ENCODE measurements at regions not wholly inside any gene's neighbourhood (a gene's known extent, or its start where the extent isn't known, plus 50 kb on each side); places are given as distances from the start of the nearest gene placed in this dataset.

DNA sequence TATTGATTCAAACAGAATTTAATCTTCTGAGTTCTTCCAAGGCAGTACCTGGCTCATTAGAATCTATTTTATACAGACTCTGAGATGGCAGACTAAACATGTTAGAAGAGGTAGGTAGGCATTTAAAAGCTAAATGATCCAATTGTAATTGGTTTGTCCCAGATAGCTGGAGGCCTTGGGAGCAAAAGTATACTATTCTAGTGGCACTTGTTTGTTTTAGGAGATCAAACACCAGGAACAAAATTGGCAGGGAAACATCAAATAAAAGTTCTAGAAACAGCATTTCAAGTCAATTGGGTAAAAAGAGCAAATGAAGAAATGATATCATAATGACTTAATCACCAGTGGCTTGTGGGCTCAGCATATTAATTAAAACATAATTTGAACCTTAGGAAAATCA lies 521.4 kb downstream of the PRR16 start:
- Histone ChIP-seq H3K9me3 (no peaks in the 10 kb centered on the region), H3K4me2 (no peak overlapping the region), H3K4me1 (no peaks in the 10 kb centered on the region), H3K27ac (no peak overlapping the region), H3K4me3 (no peak overlapping the region)
- ATAC-seq (no peak), DNase-seq (ENCODE audit: low read depth in 1 of 2, low spot score in 1 of 2) (no peak), FAIRE-seq (no peak)
- CTCF ChIA-PET, result no interaction called here
- POLR2A ChIA-PET, result no interaction called here
- TF ChIP-seq POLR2AphosphoS2 (conservative IDR thresholded peaks at IDR 0.05; ENCODE audit: low read length) (no peak), ESRRA (IDR thresholded peaks at IDR 0.05; ENCODE audit: borderline replicate concordance, low read length) (no peak), CHD2 (IDR thresholded peaks at IDR 0.05; ENCODE audit: low read length, partially characterized antibody) (no peak), SMC3 (IDR thresholded peaks at IDR 0.05) (no peak), EP300 (IDR thresholded peaks at IDR 0.05) (no peak), ZFP36 (IDR thresholded peaks at IDR 0.05; ENCODE audit: borderline replicate concordance, partially characterized antibody) (no peak), ZC3H11A (IDR thresholded peaks at IDR 0.05) (no peak), TP53 (CRISPR knock-in tag; IDR thresholded peaks at IDR 0.05) (no peak)
- TF ChIP-seq, protein P1, sequence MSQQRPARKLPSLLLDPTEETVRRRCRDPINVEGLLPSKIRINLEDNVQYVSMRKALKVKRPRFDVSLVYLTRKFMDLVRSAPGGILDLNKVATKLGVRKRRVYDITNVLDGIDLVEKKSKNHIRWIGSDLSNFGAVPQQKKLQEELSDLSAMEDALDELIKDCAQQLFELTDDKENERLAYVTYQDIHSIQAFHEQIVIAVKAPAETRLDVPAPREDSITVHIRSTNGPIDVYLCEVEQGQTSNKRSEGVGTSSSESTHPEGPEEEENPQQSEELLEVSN (IDR thresholded peaks at IDR 0.05; ENCODE audit: borderline replicate concordance, low read depth), result no peak
- TF ChIP-seq, protein P2, sequence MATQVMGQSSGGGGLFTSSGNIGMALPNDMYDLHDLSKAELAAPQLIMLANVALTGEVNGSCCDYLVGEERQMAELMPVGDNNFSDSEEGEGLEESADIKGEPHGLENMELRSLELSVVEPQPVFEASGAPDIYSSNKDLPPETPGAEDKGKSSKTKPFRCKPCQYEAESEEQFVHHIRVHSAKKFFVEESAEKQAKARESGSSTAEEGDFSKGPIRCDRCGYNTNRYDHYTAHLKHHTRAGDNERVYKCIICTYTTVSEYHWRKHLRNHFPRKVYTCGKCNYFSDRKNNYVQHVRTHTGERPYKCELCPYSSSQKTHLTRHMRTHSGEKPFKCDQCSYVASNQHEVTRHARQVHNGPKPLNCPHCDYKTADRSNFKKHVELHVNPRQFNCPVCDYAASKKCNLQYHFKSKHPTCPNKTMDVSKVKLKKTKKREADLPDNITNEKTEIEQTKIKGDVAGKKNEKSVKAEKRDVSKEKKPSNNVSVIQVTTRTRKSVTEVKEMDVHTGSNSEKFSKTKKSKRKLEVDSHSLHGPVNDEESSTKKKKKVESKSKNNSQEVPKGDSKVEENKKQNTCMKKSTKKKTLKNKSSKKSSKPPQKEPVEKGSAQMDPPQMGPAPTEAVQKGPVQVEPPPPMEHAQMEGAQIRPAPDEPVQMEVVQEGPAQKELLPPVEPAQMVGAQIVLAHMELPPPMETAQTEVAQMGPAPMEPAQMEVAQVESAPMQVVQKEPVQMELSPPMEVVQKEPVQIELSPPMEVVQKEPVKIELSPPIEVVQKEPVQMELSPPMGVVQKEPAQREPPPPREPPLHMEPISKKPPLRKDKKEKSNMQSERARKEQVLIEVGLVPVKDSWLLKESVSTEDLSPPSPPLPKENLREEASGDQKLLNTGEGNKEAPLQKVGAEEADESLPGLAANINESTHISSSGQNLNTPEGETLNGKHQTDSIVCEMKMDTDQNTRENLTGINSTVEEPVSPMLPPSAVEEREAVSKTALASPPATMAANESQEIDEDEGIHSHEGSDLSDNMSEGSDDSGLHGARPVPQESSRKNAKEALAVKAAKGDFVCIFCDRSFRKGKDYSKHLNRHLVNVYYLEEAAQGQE (IDR thresholded peaks at IDR 0.05), result no peak
- TF ChIP-seq, protein P3, sequence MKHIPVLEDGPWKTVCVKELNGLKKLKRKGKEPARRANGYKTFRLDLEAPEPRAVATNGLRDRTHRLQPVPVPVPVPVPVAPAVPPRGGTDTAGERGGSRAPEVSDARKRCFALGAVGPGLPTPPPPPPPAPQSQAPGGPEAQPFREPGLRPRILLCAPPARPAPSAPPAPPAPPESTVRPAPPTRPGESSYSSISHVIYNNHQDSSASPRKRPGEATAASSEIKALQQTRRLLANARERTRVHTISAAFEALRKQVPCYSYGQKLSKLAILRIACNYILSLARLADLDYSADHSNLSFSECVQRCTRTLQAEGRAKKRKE (CRISPR knock-in tag; IDR thresholded peaks at IDR 0.05; ENCODE audit: low read depth), result no peak

DNA sequence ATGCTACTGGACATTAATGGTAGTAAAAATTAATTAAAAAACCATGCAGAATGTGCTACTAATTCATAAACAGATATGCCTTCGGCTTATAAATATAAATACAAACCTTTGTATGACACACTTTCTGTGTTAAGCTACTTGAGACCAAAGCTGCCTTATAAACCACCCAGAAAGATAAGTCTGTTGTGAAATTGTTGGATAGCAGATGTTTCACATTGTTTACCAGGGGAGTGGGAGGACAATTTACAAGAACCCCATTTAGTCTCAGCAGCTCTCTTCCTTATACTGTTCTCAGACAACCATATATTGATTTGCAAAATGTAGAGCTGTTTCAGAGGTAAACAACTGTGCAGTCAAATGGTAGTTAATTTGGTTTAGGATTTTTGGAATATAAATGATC lies 524.4 kb downstream of the PRR16 start:
- POLR2A ChIA-PET, result no interaction called here
- no peak for ATAC-seq
- Histone ChIP-seq H3K4me2 (no peak overlapping the region), H3K27ac (no peak overlapping the region), H3K4me3 (no peak overlapping the region), H3K4me1 (no peaks in the 10 kb centered on the region), H3K9me3 (no peaks in the 10 kb centered on the region)
- no peak for TF ChIP-seq HDAC2 (IDR thresholded peaks at IDR 0.05)
- TF ChIP-seq RNF2 (IDR thresholded peaks at IDR 0.05; ENCODE audit: borderline replicate concordance, low read depth), result no peak
- TF ChIP-seq, protein P4, sequence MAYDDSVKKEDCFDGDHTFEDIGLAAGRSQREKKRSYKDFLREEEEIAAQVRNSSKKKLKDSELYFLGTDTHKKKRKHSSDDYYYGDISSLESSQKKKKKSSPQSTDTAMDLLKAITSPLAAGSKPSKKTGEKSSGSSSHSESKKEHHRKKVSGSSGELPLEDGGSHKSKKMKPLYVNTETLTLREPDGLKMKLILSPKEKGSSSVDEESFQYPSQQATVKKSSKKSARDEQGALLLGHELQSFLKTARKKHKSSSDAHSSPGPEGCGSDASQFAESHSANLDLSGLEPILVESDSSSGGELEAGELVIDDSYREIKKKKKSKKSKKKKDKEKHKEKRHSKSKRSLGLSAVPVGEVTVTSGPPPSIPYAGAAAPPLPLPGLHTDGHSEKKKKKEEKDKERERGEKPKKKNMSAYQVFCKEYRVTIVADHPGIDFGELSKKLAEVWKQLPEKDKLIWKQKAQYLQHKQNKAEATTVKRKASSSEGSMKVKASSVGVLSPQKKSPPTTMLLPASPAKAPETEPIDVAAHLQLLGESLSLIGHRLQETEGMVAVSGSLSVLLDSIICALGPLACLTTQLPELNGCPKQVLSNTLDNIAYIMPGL (CRISPR knock-in tag; IDR thresholded peaks at IDR 0.05; ENCODE audit: borderline replicate concordance), result no peak
- TF ChIP-seq, protein P5, sequence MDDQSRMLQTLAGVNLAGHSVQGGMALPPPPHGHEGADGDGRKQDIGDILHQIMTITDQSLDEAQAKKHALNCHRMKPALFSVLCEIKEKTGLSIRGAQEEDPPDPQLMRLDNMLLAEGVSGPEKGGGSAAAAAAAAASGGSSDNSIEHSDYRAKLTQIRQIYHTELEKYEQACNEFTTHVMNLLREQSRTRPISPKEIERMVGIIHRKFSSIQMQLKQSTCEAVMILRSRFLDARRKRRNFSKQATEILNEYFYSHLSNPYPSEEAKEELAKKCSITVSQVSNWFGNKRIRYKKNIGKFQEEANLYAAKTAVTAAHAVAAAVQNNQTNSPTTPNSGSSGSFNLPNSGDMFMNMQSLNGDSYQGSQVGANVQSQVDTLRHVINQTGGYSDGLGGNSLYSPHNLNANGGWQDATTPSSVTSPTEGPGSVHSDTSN (IDR thresholded peaks at IDR 0.05), result no peak
- TF ChIP-seq, protein P3 (CRISPR knock-in tag; IDR thresholded peaks at IDR 0.05; ENCODE audit: low read depth), result no peak
- no peak for TF ChIP-seq JUNB (IDR thresholded peaks at IDR 0.05)
- no peak for TF ChIP-seq NR3C1 (IDR thresholded peaks at IDR 0.05)
- TF ChIP-seq RAD21 (conservative IDR thresholded peaks at IDR 0.05 in 1 of 2, IDR thresholded peaks at IDR 0.05 in 1 of 2), result no peak
- no peak for TF ChIP-seq CEBPB (IDR thresholded peaks at IDR 0.05)
- TF ChIP-seq BHLHE40 (IDR thresholded peaks at IDR 0.05; ENCODE audit: low read depth, low read length), result no peak
- TF ChIP-seq, protein P2 (IDR thresholded peaks at IDR 0.05), result no peak
- TF ChIP-seq SREBF2 (IDR thresholded peaks at IDR 0.05), result no peak
- DNase-seq (ENCODE audit: low read depth in 1 of 2, low spot score in 1 of 2), result no peak
- WGBS (ENCODE audit: missing lambda C conversion rate), result 29% methylated on average over 1 of the region's 1 CpG
- no peak for FAIRE-seq
- CTCF ChIA-PET, result no interaction called here
